Activated CD4-positive, alpha-beta T cell treated with anti-CD3 and anti-CD28 coated beads, Interleukin-2, Interleukin-6, amounts not matched to agents 100 ng/mL and 50 ng/mL, durations not matched to agents 16 hours and 8 hours (primary cell): ENCODE measurements at regions not wholly inside any gene's neighbourhood (a gene's known extent, or its start where the extent isn't known, plus 50 kb on each side); places are given as distances from the start of the nearest gene placed in this dataset.

Experiments
- DNase-seq: peaks from one replicate; pipeline ENCODE4 v3.0.0-alpha.2; 2020

DNA sequence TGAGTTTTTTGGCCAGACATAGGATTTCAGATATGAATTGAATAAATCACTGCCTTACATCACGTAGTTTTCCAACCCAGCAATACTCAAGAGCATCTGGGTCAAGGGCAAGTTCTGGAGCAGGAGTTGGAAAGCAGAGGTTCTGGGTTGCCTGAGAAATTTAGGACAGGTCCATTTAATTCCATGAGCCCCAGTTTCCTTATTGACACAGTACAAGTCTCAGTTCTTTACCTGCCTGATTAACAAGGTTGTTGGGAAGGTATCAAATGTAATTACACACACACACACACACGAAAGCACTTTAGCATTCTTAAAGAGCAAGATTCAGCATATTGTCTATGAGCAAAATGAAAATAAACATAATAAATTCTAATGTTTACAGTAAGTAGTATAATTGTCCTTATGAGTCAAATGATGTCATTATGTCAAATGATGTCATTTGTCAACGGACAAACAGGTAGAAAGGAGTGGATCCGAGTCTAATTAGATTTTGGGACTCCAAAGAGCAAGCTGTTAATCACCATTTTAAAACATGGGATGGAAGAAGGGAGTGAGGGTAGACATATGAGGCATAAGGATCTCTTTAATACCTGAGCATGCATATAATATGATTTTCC is 268.4 kb upstream of the ARGLU1 start:
- no peak for DNase-seq

GRCh38 chr13:106835477-106835876 is 267.5 kb upstream of the ARGLU1 start:
- no peak for DNase-seq

GRCh38 chr13:106821979-106822378 is 254.0 kb upstream of the ARGLU1 start:
- no peak for DNase-seq

- DNase-seq: no peak
These were observed 251.7 kb upstream of the ARGLU1 start for GRCh38 chr13:106819413-106820180.

DNA sequence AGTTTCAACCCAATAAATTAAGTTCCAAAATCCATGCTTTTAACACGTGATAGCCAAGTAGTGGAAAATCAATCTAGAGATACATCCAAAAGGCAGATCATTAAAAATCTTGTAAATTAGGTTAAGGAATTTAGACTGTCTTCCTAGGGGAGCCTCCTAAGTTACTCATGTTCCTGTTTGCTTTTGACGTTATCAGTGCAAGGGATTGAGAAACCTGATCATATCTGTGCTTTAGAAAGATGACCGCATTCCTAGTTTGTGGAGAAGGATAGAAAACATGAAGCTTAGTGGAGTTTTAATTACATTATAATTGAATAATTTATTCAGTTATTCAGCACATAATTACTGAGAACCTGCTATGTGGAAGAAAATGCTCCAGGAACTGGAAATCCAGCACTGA is 251.0 kb upstream of the ARGLU1 start:
- DNase-seq: no peak

DNA sequence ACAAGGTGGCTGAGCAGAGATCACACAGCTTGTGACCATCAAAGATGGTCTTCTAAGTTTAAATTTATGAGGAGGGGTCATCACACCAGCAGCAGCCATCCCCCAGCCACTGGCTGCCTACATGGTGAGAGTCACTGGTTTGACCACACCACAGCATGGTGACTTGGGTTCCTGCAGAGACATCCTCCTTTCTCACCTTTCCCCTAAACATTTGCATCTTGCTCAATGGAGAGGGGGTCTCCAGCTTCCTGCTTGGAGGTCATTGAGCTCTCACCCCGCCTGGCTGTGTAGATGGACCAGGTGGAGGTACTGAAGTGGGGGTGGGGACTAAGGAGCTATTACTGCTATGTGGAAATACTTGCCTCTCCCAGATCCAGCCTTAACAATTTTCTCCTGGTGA is 247.6 kb upstream of the ARGLU1 start:
- no peak for DNase-seq

DNA sequence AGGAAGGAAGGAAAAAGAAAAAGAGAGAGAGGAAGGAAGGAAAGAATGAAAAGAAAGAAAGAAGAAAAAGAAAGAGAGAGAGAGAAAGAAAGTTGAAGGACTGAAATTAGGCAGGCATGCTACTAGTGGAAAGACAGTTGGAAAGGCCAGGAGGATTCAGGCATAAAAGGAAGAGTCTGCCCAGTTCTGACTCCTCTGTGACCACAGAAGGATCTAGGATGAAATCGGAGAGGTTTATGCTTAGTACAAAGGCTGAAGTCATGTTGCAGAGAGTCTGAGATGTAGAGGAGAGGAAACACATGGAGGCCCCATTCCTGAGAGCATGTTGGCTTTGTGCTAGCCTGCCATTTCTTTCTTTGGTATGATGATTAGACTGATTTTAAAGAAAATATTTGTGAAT is 246.5 kb upstream of the ARGLU1 start:
- DNase-seq: no peak

DNA sequence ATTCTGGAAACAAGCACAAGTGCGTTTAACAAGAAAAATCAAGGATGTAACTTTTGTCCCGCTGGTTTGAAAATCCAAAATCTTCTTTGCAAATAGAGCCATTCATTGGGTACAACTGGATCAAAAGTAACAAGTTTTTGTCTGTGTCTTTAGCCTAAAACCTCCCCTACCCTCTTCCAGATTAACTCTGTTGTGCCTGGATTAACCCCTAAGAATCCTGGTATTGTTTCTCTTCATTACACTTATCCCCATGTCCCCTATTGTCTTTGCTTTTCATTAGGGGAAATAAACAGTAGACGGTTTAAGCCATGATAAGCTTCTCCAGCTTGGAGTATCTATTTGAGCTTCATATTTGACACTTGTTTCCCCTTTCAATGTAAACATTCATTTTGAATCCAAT is 242.1 kb upstream of the ARGLU1 start:
- DNase-seq: no peak

DNA sequence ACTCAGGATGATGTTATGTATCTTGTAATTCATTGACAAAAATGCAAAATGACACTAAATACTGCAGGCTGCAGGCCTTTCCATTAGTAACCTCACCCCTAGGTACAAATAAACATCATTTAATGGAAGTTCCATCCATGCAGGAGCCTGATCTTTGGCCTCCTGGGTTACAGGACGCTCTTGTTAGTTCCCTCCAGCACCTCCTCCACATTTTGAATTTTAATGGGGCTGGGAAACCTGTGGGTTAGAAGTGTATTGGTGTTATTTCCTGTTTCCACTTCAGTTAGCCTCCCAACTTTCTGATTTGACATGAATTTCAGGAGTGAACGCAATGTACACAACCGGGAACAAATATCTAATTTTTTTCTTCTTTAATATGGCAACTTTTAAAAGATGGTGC is 237.1 kb upstream of the ARGLU1 start:
- no peak for DNase-seq

DNA sequence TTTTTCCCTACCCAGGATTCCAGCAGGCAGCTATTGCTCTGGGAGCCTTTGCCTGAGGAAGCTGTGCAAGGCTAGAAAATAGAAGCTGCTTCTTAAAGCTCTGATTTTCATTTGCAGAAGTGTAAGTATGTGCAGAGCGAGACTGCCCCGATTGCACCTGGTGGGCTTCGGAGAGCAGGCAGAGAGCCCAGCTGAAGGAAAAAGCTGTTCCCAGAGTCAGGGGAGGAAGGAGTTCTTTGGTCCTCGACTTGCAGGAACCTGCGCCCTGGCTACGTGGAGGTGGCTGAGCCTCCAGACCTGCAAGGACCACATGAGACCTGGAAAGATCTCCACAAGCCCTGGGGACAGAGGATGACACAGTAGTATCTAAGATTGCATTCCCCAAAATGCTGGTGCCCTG is 235.0 kb upstream of the ARGLU1 start:
- no peak for DNase-seq

DNA sequence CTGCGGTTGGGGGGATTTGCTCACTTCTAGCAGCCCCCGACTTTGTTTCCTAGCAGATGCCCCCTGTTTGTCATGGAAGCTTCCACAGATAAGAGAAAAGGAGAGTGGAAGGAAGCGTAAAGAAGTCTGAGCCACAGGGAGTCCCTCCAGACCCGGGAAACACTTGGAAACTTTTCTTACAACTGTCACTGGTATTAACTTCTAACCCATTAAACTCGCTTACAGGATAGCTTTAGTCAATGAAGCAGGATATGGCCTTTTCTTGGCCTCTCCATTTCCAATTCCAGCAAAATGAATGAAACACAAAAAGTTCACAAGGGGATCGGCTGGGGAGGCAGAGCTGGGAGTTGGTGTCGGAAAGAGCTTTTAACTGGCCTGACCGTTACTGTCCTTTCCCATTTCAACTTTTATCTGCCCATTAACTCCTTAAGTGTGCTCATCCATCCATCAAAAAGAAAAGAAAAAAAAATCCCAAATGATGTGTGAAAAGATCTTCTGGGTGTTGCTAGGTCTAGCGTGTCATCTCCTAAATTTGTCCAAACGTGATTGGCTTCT is 231.9 kb upstream of the ARGLU1 start:
- no peak for DNase-seq

DNA sequence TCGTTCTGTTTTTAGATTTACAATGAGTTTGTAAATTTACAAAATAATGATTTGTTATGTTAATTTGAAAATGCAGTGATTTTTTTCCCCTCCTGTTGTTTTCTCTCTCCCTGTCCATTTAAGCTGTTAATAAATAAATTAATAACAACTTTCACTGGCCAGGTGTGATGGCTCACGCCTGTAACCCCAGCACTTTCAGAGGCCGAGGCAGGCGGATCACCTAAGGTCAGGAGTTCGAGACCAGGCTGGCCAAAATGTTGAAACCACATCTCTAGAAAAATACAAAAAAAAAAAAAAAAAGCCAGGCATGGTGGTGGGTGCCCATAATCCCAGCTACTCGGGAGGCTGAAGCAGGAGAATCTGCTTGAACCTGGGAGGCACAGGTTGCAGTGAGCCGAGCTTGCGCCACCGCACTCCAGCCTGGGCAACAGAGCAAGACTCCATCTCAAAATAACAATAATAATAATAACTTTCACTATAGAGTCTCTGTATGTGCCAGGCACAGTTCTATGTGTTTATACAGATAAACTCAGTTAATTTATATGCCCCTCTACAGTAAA is 229.2 kb upstream of the ARGLU1 start:
- DNase-seq: no peak

GRCh38 chr13:106796280-106797047 is 228.5 kb upstream of the ARGLU1 start:
- no peak for DNase-seq

DNA sequence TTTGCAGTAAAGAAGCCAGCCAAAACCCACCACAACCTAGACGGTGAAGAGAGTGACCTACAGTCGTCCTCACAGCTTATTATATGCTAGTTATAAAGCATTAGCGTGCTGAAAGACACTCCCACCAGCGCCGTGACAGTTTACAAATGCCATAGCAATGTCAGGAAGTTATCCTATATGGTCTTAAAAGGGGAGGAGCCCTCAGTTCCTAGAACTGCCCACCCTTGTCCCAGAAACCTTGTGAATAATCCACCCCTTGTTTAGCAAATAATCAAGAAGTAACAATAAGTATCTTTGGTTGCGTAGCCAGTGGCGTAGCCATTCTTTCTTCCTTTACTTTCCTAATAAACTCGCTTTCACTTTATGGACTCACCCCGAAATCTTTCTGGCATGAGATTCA is 227.9 kb upstream of the ARGLU1 start:
- DNase-seq: no peak

DNA sequence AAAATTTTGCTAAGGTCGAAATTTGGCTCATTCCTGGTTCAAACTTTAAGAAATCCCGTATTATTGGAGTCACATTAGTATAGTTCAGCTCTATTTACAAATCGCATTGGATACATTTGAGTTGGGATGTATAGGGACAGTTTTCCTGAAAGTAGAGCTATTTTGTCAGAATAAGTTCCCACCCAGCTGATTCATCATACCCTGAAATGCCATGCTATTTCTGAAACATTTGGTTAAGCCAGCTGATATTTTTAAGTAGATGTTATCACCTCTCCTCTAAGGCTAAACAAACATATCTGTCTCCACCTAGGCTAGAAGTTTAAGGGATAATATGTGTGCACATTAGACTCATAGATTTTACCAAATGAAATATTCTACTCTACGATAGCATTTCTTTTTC is 226.2 kb upstream of the ARGLU1 start:
- no peak for DNase-seq

- DNase-seq: no peak
These were observed 222.0 kb upstream of the ARGLU1 start for GRCh38 chr13:106789911-106790310.

DNA sequence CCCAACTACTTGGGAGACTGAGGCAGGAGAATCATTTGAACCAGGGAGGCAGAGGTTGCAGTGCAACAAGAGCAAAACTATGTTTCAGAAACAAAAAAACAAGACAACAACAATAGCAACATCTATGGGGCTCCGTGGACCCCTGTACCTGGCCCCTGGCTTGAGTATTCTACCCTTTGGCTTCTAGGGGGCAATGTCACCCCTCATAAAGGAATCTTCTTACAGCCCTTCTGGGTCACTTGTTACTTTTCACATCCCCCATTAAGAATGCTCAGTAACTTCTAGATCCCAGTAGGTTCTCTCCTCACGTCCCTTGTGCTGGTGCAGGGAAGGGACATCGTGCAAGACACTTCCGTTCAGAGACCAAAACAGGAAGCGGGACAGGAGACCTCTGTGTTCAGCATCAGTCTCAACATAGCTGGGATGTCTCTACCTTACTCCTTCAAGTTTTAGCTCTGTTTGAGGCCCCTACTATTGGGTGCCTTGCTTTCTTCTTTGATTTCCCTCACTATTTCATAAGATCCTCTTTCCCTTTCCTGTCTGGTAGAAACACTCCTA is 218.1 kb upstream of the ARGLU1 start:
- DNase-seq: no peak

GRCh38 chr13:106774621-106775020 is 206.7 kb upstream of the ARGLU1 start:
- no peak for DNase-seq

DNA sequence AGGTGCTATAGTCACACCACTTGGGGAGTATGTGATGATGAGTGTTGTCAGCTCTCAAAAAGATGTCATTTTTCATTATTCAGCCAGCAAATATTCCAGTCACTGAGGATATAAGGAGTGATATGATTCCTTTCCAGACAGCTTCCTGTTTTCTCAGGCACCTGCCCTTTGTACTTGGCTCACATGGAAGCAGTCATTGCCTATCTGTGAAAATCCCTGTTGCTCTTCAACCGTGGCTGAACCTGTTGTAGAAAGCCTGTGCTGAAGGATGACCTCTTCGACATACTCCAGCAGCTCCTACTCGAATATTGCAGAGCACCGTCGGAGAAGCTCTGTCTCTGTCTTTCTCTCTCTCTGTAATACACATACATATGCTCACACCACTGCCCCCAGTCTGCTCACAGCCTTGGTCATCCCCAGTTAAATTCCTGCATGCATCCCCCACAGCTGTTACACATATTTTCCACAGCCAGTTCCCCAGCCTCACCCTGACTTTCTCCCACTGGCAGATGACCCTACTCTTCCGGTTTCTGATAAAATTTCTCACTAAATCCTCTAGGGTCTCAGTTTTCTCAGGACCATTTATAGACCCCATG is 204.2 kb upstream of the ARGLU1 start:
- DNase-seq: no peak

GRCh38 chr13:106768991-106769390 is 201.1 kb upstream of the ARGLU1 start:
- no peak for DNase-seq

DNA sequence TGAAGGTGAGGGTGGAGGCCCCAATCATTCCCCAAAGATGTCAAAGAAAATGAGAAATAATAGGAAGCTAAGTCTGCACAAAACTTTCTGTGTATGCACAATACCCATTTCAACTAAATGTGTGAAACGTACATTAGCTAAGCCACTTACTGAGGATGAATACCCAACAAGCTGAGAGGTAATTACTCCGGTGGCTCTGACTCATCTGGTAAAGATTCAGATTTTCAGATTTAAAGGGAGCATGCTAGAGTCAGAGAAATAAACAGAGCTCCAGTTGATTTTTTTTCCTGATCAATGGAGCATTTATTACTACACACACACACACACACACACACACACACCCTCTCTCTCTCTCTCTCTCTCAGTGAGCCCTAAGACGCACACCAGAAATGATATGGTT is 194.8 kb upstream of the ARGLU1 start:
- no peak for DNase-seq

DNA sequence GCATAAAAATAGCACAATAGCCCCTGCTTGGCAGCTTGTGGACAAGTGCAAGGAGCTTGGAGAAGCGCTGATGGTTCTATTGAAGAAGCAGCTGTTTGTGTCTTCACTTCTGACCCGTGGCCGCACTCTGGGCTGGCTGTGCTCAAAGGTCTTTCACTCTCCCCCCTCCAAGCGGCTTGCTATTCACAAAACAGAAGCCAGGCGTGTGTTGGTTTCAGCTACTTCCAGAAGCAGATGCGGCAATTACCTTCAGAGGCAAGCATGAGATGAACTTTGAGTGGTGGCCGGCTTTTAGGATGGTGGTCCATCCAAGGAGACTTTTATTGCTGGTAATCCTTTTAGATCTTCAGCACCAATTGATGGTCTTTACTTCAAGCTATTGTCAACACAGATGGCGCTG is 188.5 kb upstream of the ARGLU1 start:
- no peak for DNase-seq

DNA sequence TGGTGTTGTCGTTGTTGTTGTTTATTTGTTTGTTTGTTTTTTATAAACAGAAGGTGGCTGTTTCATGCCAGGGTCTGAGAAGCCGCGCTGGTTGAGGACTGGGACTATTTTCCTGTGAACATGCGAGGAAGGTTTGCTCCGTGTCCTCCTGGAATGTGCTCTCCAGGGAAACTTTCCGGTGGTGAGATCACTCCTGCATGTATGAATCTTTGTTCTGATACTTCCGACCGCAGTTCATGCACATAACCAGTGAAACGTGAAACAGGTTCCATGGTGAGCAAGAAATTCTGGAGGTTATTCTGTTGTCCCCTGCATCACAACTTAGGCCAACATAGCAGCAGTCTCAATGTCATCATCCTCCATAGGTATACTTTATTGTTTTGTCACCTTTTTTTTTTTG is 187.6 kb upstream of the ARGLU1 start:
- no peak for DNase-seq
